ENCODE measurements at regions not wholly inside any gene's neighbourhood (a gene's known extent, or its start where the extent isn't known, plus 50 kb on each side); places are given as distances from the start of the nearest gene placed in this dataset.

DNA sequence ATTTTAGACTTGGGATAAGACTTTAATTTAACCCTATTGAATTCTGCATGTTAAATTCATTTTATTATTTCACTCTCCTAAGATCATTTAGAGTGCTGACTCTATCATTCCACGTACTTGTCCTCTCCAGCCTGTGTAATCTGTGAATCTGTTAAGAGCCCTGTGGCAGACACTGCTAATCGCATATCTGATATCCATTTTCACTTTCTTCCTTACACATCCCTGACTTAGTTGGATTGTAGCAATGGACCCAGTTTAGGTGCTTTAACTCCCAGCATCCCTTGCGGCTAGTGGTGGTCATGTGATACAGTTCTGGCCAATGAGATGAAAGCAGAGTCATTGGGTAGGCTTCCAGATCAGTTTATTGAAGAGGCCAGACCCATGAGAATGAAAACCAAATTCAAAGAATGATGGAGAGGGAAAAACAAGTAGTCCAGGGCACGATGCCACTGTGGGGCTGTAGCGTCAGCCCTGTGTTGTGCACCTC, 57.2 kb upstream of the SOX4 start:
- H3K4me1 Mint-ChIP-seq (ENCODE audit: low read depth): no peaks in the 10 kb centered on the region
- H3K4me3 Mint-ChIP-seq: no peak overlapping the region
- no peaks in the 10 kb centered on the region for H3K9me3 Mint-ChIP-seq (ENCODE audit: low read depth)
- H3K27ac Mint-ChIP-seq: no peak overlapping the region
- peaks cover 5% of the 10 kb centered on the region for H3K27me3 Mint-ChIP-seq
- H3K36me3 Mint-ChIP-seq: no peaks in the 10 kb centered on the region

DNA sequence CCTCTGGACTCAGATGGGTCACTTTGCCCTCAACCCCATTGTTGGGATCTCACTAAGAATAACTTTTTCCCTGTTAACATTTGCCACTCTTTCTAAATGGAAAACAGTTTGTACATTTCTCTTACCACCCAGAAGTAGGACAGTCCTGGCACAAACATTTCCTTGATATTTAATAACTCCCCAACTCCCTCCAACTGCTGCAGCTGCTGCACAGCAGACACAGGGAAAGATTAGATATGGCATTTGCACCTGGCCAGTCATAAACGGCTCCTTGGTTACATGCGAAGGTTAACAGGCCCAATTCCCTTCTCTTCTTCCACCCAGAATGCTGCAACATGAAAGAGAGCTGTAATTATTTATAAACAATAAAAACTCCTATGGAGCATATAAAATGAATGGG, 55.9 kb upstream of the SOX4 start:
- H3K4me1 Mint-ChIP-seq (ENCODE audit: low read depth): no peaks in the 10 kb centered on the region
- peaks cover 5% of the 10 kb centered on the region for H3K27me3 Mint-ChIP-seq
- no peaks in the 10 kb centered on the region for H3K36me3 Mint-ChIP-seq
- H3K4me3 Mint-ChIP-seq: no peak overlapping the region
- H3K27ac Mint-ChIP-seq: no peak overlapping the region
- no peaks in the 10 kb centered on the region for H3K9me3 Mint-ChIP-seq (ENCODE audit: low read depth)

DNA sequence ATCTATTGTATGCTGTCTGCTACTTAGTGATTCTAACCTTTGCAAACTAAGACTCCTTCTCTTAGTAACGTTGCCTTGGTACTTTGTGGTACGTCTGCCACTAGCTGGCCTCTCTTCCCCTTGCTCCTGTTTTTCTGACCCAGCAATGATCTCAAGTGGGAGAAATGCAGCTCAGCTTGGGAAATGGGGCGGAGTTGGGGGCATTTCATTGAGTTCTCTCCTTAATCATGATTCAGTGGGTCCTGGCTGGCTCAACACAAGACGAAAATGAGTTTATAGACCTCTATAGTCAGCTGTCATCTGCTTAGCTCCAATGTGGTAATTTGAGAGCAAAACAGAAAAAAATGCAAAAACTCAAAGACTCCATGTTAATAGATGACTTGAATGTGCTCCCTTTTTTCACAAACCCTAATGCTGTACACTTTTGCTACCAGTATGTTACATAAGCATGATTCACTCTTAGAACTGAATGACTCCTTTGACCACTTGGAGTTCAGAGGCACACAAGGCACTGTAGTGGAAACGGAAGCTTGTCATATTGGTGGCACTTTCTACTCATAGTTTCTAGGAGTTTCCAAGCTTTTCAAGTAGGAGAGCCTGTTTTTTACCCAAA, 55.3 kb upstream of the SOX4 start:
- H3K9me3 Mint-ChIP-seq (ENCODE audit: low read depth): no peaks in the 10 kb centered on the region
- H3K27ac Mint-ChIP-seq: no peak overlapping the region
- peaks cover 5% of the 10 kb centered on the region for H3K27me3 Mint-ChIP-seq
- H3K4me3 Mint-ChIP-seq: no peak overlapping the region
- no peaks in the 10 kb centered on the region for H3K4me1 Mint-ChIP-seq (ENCODE audit: low read depth)
- H3K36me3 Mint-ChIP-seq: no peaks in the 10 kb centered on the region

DNA sequence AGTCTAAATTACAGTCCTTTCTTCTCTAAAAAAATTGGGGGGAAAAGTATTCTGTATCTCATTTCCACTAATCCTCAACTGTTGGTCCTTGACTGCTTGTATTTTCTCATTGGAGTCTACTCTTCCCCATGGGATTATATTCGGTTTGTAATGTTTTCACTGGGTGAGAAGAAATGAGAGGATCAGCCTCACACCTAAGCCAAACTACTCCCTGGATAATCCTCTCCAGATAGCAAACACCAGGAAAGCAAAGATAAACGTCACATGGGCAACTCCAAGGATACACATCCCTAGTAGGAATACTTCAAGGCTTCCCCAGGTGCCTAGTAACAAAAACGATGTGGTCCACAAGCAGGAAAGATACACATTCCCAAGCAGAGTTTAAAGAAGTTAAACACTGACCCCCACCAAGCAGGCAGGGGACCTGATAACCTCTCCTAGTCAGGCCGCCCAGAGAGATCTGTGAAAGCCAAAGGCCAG, 53.9 kb upstream of the SOX4 start:
- H3K27ac Mint-ChIP-seq: no peak overlapping the region
- no peaks in the 10 kb centered on the region for H3K4me1 Mint-ChIP-seq (ENCODE audit: low read depth)
- no peaks in the 10 kb centered on the region for H3K9me3 Mint-ChIP-seq (ENCODE audit: low read depth)
- no peaks in the 10 kb centered on the region for H3K36me3 Mint-ChIP-seq
- H3K4me3 Mint-ChIP-seq: no peak overlapping the region
- H3K27me3 Mint-ChIP-seq: peaks cover 2% of the 10 kb centered on the region

All from activated naive CD8-positive, alpha-beta T cell (primary cell).